GM06990 (cell line): ENCODE measurements at regions not wholly inside any gene's neighbourhood (a gene's known extent, or its start where the extent isn't known, plus 50 kb on each side); places are given as distances from the start of the nearest gene placed in this dataset.
A peak's percentile ranks its signal among the peaks of the same experiment; 100 is the strongest.
"Not testable (repeated sequence)": the region's sequence is repeated elsewhere in the genome, so short reads cannot be mapped to it uniquely, and the experiment has no call there.

Experiments used
- DNase-seq: peaks from one replicate; pipeline ENCODE4 v3.0.0-alpha.2; 2011; ENCODE audit not compliant: insufficient read length; ENCODE audit errors: extremely low read depth
- H3K27me3 ChIP-seq: replicated peaks from 2 replicates; pipeline ENCODE4 v1.6.0; 2011; ENCODE audit warnings: low read length; ENCODE audit not compliant: control insufficient read depth, insufficient read depth
- H3K36me3 ChIP-seq: 2 replicates; pipeline ENCODE4 v1.5.1; 2011; ENCODE audit warnings: low read length; ENCODE audit not compliant: control insufficient read depth, insufficient read depth
- H3K4me3 ChIP-seq: replicated peaks from 2 replicates; pipeline ENCODE4 v1.5.1; 2011; ENCODE audit warnings: low read depth, mild to moderate bottlenecking, control low read depth, low read length
- CTCF ChIP-seq: IDR thresholded peaks from 2 replicates; pipeline ENCODE4 v1.5.1; 2011; ENCODE audit warnings: low read length, control low read depth, mild to moderate bottlenecking, inconsistent platforms; ENCODE audit not compliant: insufficient read depth, poor library complexity, severe bottlenecking

GRCh38 chr1:101496109-101496508 lies 259.3 kb downstream of the S1PR1 start:
- DNase-seq, result no peak
- H3K27me3 ChIP-seq, result no peaks in the 10 kb centered on the region
- no peak overlapping the region for H3K4me3 ChIP-seq
- no peak for TF ChIP-seq CTCF
- H3K36me3 ChIP-seq, result no peaks in the 10 kb centered on the region

GRCh38 chr1:101497881-101498559 lies 261.2 kb downstream of the S1PR1 start:
- DNase-seq, result no peak
- TF ChIP-seq CTCF, result no peak
- Histone ChIP-seq H3K36me3 (no peaks in the 10 kb centered on the region), H3K27me3 (no peaks in the 10 kb centered on the region), H3K4me3 (no peak overlapping the region)

GRCh38 chr1:101504106-101504505 lies 267.3 kb downstream of the S1PR1 start:
- not testable (repeated sequence) for DNase-seq

GRCh38 chr1:101505240-101505639 lies 268.4 kb downstream of the S1PR1 start:
- not testable (repeated sequence) for DNase-seq, H3K36me3 ChIP-seq, H3K27me3 ChIP-seq

More at GRCh38 chr1:101504106-101504505, 267.3 kb downstream of the S1PR1 start:
- not testable (repeated sequence) for H3K4me3 ChIP-seq, H3K36me3 ChIP-seq, H3K27me3 ChIP-seq

DNA sequence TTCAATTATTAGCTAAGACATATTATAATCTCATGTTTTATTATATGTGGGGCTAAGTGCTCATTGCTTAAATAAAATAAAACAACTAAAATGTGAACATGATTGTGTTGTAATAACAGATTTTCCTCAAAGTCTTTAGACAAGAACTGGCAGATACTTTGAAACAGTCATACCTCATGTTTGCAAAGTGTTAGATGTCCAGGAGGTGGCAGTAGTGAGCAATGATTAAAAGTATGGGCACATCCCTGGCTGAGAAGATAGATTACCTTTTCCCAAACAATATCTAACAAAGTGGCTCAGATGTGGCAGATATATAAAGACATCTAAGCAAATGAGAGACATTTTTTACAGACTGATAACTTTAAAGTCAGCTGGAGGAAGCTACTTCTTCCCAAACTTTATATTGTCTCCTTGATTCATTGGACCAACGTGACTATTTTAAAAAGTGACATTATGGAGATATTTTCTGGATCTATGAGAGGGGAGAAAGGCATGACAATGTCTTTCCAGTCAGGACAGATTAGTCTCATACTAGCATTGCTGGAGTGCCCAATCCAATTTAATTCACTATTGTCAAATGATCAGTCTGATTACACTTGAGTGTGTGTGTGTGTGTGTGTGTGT lies 269.8 kb downstream of the S1PR1 start:
- peak; percentile 77 for TF ChIP-seq CTCF
- no peaks in the 10 kb centered on the region for H3K27me3 ChIP-seq
- no peaks in the 10 kb centered on the region for H3K36me3 ChIP-seq
- DNase-seq, result peak; percentile 8
- no peak overlapping the region for H3K4me3 ChIP-seq

More at GRCh38 chr1:101505240-101505639, 268.4 kb downstream of the S1PR1 start:
- H3K4me3 ChIP-seq, result not testable (repeated sequence)

GRCh38 chr1:101507547-101507971 lies 270.7 kb downstream of the S1PR1 start:
- Histone ChIP-seq H3K4me3 (no peak overlapping the region), H3K27me3 (no peaks in the 10 kb centered on the region), H3K36me3 (no peaks in the 10 kb centered on the region)
- no peak for DNase-seq
- TF ChIP-seq CTCF, result no peak

DNA sequence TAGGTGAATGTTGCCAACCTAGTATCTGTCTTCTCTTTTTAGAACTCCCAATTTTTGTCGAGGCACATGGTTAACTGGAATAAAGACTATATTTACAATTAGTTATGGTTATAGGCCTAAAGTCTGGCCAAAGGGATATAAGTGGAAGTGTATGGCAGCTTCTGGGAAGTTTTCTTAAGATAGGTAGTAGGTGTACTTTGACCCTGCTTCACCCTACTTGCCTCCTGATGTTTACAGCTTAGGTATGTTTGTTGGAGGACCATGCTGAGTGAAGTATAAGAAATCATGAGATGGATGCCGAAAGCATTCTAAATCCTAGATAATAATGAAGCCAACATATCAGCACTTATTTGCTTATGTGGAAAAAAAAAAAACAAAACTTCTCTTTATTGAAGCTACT lies 272.1 kb downstream of the S1PR1 start:
- DNase-seq, result no peak
- no peaks in the 10 kb centered on the region for H3K36me3 ChIP-seq
- no peak overlapping the region for H3K4me3 ChIP-seq
- H3K27me3 ChIP-seq, result no peaks in the 10 kb centered on the region
- TF ChIP-seq CTCF, result no peak
